ENCODE measurements at regions not wholly inside any gene's neighbourhood (a gene's known extent, or its start where the extent isn't known, plus 50 kb on each side); places are given as distances from the start of the nearest gene placed in this dataset.

DNA sequence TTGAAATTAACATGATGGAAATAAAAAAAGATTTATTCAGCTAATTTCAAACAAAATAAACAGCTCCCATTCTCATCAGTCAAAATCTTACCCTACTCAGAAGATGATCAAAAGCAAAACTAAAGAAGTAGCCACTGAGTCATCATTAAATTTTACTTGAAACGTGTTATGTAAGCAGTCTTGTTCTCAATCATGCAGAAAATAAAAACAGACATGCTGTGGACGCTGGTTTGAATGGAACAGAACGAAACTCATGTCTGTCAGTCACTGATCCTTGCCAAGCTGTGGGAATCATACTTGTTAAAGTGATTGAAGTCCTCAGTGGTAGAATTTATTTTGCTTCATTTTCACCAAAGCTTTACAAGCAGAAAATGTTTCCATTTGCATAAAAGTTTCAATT, 77.2 kb upstream of the TLR3 start:
- TF ChIP-seq ZNF133 (tag by site-specific recombination; IDR thresholded peaks at IDR 0.05) = no peak
- no peak for TF ChIP-seq ZNF510 (tag by site-specific recombination; IDR thresholded peaks at IDR 0.05; ENCODE audit: insufficient replicate concordance)
- no peak for TF ChIP-seq ZNF23 (tag by site-specific recombination; IDR thresholded peaks at IDR 0.05; ENCODE audit: borderline replicate concordance)
- TF ChIP-seq, protein P1, sequence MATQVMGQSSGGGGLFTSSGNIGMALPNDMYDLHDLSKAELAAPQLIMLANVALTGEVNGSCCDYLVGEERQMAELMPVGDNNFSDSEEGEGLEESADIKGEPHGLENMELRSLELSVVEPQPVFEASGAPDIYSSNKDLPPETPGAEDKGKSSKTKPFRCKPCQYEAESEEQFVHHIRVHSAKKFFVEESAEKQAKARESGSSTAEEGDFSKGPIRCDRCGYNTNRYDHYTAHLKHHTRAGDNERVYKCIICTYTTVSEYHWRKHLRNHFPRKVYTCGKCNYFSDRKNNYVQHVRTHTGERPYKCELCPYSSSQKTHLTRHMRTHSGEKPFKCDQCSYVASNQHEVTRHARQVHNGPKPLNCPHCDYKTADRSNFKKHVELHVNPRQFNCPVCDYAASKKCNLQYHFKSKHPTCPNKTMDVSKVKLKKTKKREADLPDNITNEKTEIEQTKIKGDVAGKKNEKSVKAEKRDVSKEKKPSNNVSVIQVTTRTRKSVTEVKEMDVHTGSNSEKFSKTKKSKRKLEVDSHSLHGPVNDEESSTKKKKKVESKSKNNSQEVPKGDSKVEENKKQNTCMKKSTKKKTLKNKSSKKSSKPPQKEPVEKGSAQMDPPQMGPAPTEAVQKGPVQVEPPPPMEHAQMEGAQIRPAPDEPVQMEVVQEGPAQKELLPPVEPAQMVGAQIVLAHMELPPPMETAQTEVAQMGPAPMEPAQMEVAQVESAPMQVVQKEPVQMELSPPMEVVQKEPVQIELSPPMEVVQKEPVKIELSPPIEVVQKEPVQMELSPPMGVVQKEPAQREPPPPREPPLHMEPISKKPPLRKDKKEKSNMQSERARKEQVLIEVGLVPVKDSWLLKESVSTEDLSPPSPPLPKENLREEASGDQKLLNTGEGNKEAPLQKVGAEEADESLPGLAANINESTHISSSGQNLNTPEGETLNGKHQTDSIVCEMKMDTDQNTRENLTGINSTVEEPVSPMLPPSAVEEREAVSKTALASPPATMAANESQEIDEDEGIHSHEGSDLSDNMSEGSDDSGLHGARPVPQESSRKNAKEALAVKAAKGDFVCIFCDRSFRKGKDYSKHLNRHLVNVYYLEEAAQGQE (tag by site-specific recombination; IDR thresholded peaks at IDR 0.05) = no peak
- TF ChIP-seq, protein P2, sequence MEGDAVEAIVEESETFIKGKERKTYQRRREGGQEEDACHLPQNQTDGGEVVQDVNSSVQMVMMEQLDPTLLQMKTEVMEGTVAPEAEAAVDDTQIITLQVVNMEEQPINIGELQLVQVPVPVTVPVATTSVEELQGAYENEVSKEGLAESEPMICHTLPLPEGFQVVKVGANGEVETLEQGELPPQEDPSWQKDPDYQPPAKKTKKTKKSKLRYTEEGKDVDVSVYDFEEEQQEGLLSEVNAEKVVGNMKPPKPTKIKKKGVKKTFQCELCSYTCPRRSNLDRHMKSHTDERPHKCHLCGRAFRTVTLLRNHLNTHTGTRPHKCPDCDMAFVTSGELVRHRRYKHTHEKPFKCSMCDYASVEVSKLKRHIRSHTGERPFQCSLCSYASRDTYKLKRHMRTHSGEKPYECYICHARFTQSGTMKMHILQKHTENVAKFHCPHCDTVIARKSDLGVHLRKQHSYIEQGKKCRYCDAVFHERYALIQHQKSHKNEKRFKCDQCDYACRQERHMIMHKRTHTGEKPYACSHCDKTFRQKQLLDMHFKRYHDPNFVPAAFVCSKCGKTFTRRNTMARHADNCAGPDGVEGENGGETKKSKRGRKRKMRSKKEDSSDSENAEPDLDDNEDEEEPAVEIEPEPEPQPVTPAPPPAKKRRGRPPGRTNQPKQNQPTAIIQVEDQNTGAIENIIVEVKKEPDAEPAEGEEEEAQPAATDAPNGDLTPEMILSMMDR (tag by site-specific recombination; IDR thresholded peaks at IDR 0.05) = no peak
